ENCODE measurements at regions not wholly inside any gene's neighbourhood (a gene's known extent, or its start where the extent isn't known, plus 50 kb on each side); places are given as distances from the start of the nearest gene placed in this dataset.

DNA sequence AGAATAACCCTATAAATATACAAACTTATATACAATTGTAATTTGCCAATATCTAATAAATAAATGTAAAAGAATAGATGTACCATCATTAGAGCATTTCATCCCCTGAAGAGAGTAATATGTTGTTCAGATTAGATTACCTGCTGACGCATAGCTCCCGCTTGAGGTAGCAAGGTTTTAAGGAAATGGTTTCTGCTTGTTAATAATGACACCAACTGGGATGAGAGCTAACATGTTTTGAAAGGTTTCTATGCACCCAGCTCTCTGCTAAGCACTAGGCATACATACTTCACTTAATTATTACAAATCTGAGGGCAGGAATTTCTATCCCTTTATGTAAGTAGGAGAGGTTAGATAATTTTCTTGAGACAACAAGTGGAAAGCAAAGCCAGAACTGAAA is 1003.3 kb upstream of the SORCS1 start:
- DNase-seq: no peak
- Histone ChIP-seq H3K4me3 (ENCODE audit: control insufficient read depth in 1 of 7, extremely low read depth in 1 of 7, insufficient read depth in 4 of 7, low read depth in 2 of 7, low read length in 6 of 7) (no peak overlapping the region), H3K27me3 (replicated peaks in 2 of 5; ENCODE audit: control insufficient read depth in 4 of 5, insufficient read depth in 5 of 5, low read length in 4 of 5) (no peaks in the 10 kb centered on the region), H3K36me3 (ENCODE audit: control insufficient read depth in 4 of 4, insufficient read depth in 4 of 4, low read length in 3 of 4) (no peaks in the 10 kb centered on the region), H3K4me1 (ENCODE audit: control extremely low read depth in 1 of 4, control insufficient read depth in 4 of 4, insufficient read depth in 4 of 4, low read length in 3 of 4) (no peaks in the 10 kb centered on the region), H3K9me3 (ENCODE audit: control extremely low read depth in 1 of 5, control insufficient read depth in 4 of 5, insufficient read depth in 2 of 5, low read depth in 1 of 5, low read length in 4 of 5) (no peaks in the 10 kb centered on the region), H3K27ac (ENCODE audit: insufficient read depth in 1 of 2, low read depth in 1 of 2, low read length in 2 of 2, poor library complexity in 1 of 2, severe bottlenecking in 2 of 2) (no peak overlapping the region)
- ChIA-PET CTCF (no interaction called here), POLR2A (interaction anchor here (0.6 kb wide), 1 partner anchor 1259 kb away, joined by 3 read pairs; no protein-coding TSS in a partner anchor)
- WGBS (ENCODE audit: insufficient coverage): no CpG with 5 or more reads among the region's 2 CpGs

DNA sequence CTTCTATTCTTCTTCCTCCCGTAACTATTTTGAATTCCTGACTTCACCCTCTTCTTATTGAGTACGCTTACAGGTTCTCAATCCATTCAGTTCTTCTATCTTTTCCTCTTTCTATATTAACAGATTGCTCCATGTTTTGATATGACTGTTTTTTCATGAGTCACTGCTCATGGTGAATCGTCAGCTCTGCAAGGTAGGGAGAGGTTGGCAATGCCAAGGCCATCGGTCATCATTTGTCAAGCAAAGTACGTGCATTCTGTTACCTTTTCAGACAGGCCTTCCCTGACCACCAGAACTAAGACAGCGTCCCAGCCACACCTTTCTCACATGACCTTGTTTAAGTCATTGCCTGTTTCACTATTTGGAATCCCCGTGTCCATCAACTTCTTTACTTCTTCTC is 1001.9 kb upstream of the SORCS1 start:
- WGBS (ENCODE audit: insufficient coverage): 98% methylated on average over 6 of the region's 7 CpGs
- no peaks in the 10 kb centered on the region for H3K4me1 ChIP-seq (ENCODE audit: control extremely low read depth in 1 of 4, control insufficient read depth in 4 of 4, insufficient read depth in 4 of 4, low read length in 3 of 4)
- H3K27ac ChIP-seq (ENCODE audit: insufficient read depth in 1 of 2, low read depth in 1 of 2, low read length in 2 of 2, poor library complexity in 1 of 2, severe bottlenecking in 2 of 2): no peak overlapping the region
- no peaks in the 10 kb centered on the region for H3K36me3 ChIP-seq (ENCODE audit: control insufficient read depth in 4 of 4, insufficient read depth in 4 of 4, low read length in 3 of 4)
- ChIA-PET CTCF (no interaction called here), POLR2A (no interaction called here)
- no peak for DNase-seq
- no peaks in the 10 kb centered on the region for H3K9me3 ChIP-seq (ENCODE audit: control extremely low read depth in 1 of 5, control insufficient read depth in 4 of 5, insufficient read depth in 2 of 5, low read depth in 1 of 5, low read length in 4 of 5)
- no peaks in the 10 kb centered on the region for H3K27me3 ChIP-seq (replicated peaks in 2 of 5; ENCODE audit: control insufficient read depth in 4 of 5, insufficient read depth in 5 of 5, low read length in 4 of 5)
- H3K4me3 ChIP-seq (ENCODE audit: control insufficient read depth in 1 of 7, extremely low read depth in 1 of 7, insufficient read depth in 4 of 7, low read depth in 2 of 7, low read length in 6 of 7): no peak overlapping the region

DNA sequence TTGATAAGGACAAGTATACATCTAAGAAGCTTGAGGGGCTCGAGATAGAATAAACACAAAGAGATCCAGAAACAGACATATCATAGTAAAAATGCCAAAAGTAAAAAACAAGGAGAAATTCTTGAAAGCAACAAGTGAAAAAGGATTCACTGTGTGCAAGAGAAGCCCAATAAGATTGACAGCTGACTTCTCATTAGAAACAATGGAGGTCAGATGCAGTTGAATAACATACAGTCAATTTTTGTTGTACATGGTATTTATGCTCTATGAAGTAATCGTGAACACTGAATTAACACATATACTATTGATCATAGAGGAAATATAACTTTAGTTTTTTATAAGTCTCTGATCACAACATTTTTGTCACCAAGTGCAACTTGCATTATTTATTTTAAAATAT is 982.8 kb upstream of the SORCS1 start:
- H3K27ac ChIP-seq (ENCODE audit: insufficient read depth in 1 of 2, low read depth in 1 of 2, low read length in 2 of 2, poor library complexity in 1 of 2, severe bottlenecking in 2 of 2): no peak overlapping the region
- H3K27me3 ChIP-seq (replicated peaks in 2 of 5; ENCODE audit: control insufficient read depth in 4 of 5, insufficient read depth in 5 of 5, low read length in 4 of 5): no peaks in the 10 kb centered on the region
- ChIA-PET CTCF (no interaction called here), POLR2A (no interaction called here)
- H3K4me3 ChIP-seq (ENCODE audit: control insufficient read depth in 1 of 7, extremely low read depth in 1 of 7, insufficient read depth in 4 of 7, low read depth in 2 of 7, low read length in 6 of 7): no peak overlapping the region
- no CpG with 5 or more reads among the region's 2 CpGs for WGBS (ENCODE audit: insufficient coverage)
- H3K4me1 ChIP-seq (ENCODE audit: control extremely low read depth in 1 of 4, control insufficient read depth in 4 of 4, insufficient read depth in 4 of 4, low read length in 3 of 4): no peaks in the 10 kb centered on the region
- no peaks in the 10 kb centered on the region for H3K36me3 ChIP-seq (ENCODE audit: control insufficient read depth in 4 of 4, insufficient read depth in 4 of 4, low read length in 3 of 4)
- peaks cover 0 to 11% (median 0%) of the 10 kb centered on the region in 5 experiments for H3K9me3 ChIP-seq (ENCODE audit: control extremely low read depth in 1 of 5, control insufficient read depth in 4 of 5, insufficient read depth in 2 of 5, low read depth in 1 of 5, low read length in 4 of 5)
- DNase-seq: peak in 1 of 3 donors; percentile 2

DNA sequence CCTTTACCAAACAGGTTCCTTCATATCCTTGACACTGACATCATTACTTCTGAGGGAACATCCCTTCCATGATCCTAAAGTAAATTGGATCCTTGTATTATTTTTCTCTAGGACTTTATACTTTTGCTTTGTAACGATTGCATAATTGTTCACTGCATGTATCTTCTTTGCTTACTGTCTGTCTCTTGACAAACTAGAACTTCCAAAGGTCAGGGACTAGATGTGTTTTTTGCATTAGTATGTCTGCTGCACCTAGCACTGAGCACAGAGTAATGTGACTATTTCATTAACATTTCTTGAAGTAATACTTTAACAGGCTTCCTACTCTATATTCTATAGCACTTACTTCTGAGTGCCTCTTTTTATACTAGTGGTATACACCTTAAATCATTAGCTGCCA is 976.6 kb upstream of the SORCS1 start:
- no peak for DNase-seq
- H3K27ac ChIP-seq (ENCODE audit: insufficient read depth in 1 of 2, low read depth in 1 of 2, low read length in 2 of 2, poor library complexity in 1 of 2, severe bottlenecking in 2 of 2): no peak overlapping the region
- POLR2A ChIA-PET: no interaction called here
- H3K9me3 ChIP-seq (ENCODE audit: control extremely low read depth in 1 of 5, control insufficient read depth in 4 of 5, insufficient read depth in 2 of 5, low read depth in 1 of 5, low read length in 4 of 5): no peaks in the 10 kb centered on the region
- CTCF ChIA-PET: no interaction called here
- H3K4me1 ChIP-seq (ENCODE audit: control extremely low read depth in 1 of 4, control insufficient read depth in 4 of 4, insufficient read depth in 4 of 4, low read length in 3 of 4): no peaks in the 10 kb centered on the region
- H3K4me3 ChIP-seq (ENCODE audit: control insufficient read depth in 1 of 7, extremely low read depth in 1 of 7, insufficient read depth in 4 of 7, low read depth in 2 of 7, low read length in 6 of 7): no peak overlapping the region
- H3K27me3 ChIP-seq (replicated peaks in 2 of 5; ENCODE audit: control insufficient read depth in 4 of 5, insufficient read depth in 5 of 5, low read length in 4 of 5): no peaks in the 10 kb centered on the region
- 100% methylated on average over 1 of the region's 1 CpG for WGBS (ENCODE audit: insufficient coverage)
- no peaks in the 10 kb centered on the region for H3K36me3 ChIP-seq (ENCODE audit: control insufficient read depth in 4 of 4, insufficient read depth in 4 of 4, low read length in 3 of 4)

DNA sequence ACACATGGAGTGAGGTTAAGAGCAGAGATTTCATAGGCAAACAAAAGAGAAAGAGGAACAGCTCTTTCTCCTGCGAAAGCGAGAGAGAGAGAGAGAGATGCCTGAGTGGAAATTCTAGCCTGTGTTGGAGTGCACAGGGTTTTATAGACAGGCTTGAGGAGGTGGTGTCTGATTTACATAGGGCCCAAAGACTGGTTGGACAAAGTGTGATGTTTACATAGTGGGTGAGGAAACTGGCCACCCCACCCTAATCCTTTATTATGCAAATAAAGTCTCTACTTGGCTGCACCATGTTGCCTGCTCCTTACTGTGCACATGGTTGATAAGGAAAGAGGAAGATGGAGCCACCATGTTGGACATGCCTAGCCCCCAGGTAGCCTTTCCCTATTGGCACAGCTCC is 967.8 kb upstream of the SORCS1 start:
- ChIA-PET CTCF (no interaction called here), POLR2A (no interaction called here)
- Histone ChIP-seq H3K4me3 (ENCODE audit: control insufficient read depth in 1 of 7, extremely low read depth in 1 of 7, insufficient read depth in 4 of 7, low read depth in 2 of 7, low read length in 6 of 7) (no peak overlapping the region), H3K36me3 (ENCODE audit: control insufficient read depth in 4 of 4, insufficient read depth in 4 of 4, low read length in 3 of 4) (no peaks in the 10 kb centered on the region), H3K4me1 (ENCODE audit: control extremely low read depth in 1 of 4, control insufficient read depth in 4 of 4, insufficient read depth in 4 of 4, low read length in 3 of 4) (no peaks in the 10 kb centered on the region), H3K9me3 (ENCODE audit: control extremely low read depth in 1 of 5, control insufficient read depth in 4 of 5, insufficient read depth in 2 of 5, low read depth in 1 of 5, low read length in 4 of 5) (no peaks in the 10 kb centered on the region), H3K27ac (ENCODE audit: insufficient read depth in 1 of 2, low read depth in 1 of 2, low read length in 2 of 2, poor library complexity in 1 of 2, severe bottlenecking in 2 of 2) (no peak overlapping the region), H3K27me3 (replicated peaks in 2 of 5; ENCODE audit: control insufficient read depth in 4 of 5, insufficient read depth in 5 of 5, low read length in 4 of 5) (no peaks in the 10 kb centered on the region)
- DNase-seq: no peak
- 100% methylated on average over 2 of the region's 2 CpGs for WGBS (ENCODE audit: insufficient coverage)

DNA sequence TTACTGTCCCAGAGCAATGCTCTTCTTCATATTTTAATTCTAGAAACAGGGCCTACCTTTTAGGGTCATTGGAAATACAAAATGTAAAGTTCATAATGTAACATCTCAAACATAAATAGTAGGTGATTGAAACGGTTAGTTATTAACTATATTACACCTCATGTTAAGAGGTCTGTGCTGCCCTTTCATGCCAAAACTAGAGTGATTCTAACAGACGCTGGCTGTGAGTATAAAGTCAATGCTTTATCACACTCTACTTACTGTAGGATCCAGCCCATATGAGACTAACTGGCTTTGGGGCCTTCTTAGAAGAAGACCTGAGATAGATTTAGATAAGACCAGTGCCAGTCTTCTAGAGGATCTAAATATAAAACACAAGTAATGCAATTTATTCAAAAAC is 966.1 kb upstream of the SORCS1 start:
- ChIA-PET POLR2A (no interaction called here), CTCF (interaction anchor here (0.8 kb wide), 1 partner anchor 394 kb away, joined by 3 read pairs; no protein-coding TSS in a partner anchor)
- WGBS (ENCODE audit: insufficient coverage): 100% methylated on average over 1 of the region's 2 CpGs
- no peak for DNase-seq
- H3K27ac ChIP-seq (ENCODE audit: insufficient read depth in 1 of 2, low read depth in 1 of 2, low read length in 2 of 2, poor library complexity in 1 of 2, severe bottlenecking in 2 of 2): no peak overlapping the region
- no peak overlapping the region for H3K4me3 ChIP-seq (ENCODE audit: control insufficient read depth in 1 of 7, extremely low read depth in 1 of 7, insufficient read depth in 4 of 7, low read depth in 2 of 7, low read length in 6 of 7)
- no peaks in the 10 kb centered on the region for H3K4me1 ChIP-seq (ENCODE audit: control extremely low read depth in 1 of 4, control insufficient read depth in 4 of 4, insufficient read depth in 4 of 4, low read length in 3 of 4)
- H3K9me3 ChIP-seq (ENCODE audit: control extremely low read depth in 1 of 5, control insufficient read depth in 4 of 5, insufficient read depth in 2 of 5, low read depth in 1 of 5, low read length in 4 of 5): no peaks in the 10 kb centered on the region
- H3K27me3 ChIP-seq (replicated peaks in 2 of 5; ENCODE audit: control insufficient read depth in 4 of 5, insufficient read depth in 5 of 5, low read length in 4 of 5): no peaks in the 10 kb centered on the region
- H3K36me3 ChIP-seq (ENCODE audit: control insufficient read depth in 4 of 4, insufficient read depth in 4 of 4, low read length in 3 of 4): no peaks in the 10 kb centered on the region

DNA sequence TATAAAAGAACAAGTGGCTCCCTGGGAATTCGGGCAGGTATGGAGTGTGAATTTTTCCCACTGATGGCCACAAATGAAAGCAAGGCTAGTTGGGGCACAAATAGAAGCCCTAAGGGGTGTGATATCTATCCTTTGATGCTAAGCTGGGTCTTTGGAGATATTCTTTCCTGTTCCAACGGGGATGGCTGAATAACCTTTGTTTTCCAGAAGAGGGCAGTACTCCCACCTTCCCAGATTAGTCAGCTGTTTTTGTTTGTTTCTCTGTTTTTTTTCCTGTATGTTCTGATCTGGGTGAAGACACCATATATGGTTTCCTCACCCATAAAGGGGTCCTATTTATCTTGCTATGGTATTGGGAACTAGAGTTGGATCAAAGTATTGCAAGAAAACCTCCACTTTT is 947.7 kb upstream of the SORCS1 start:
- Histone ChIP-seq H3K27ac (ENCODE audit: insufficient read depth in 1 of 2, low read depth in 1 of 2, low read length in 2 of 2, poor library complexity in 1 of 2, severe bottlenecking in 2 of 2) (no peak overlapping the region), H3K4me3 (ENCODE audit: control insufficient read depth in 1 of 7, extremely low read depth in 1 of 7, insufficient read depth in 4 of 7, low read depth in 2 of 7, low read length in 6 of 7) (no peak overlapping the region), H3K4me1 (ENCODE audit: control extremely low read depth in 1 of 4, control insufficient read depth in 4 of 4, insufficient read depth in 4 of 4, low read length in 3 of 4) (no peaks in the 10 kb centered on the region), H3K27me3 (replicated peaks in 2 of 5; ENCODE audit: control insufficient read depth in 4 of 5, insufficient read depth in 5 of 5, low read length in 4 of 5) (no peaks in the 10 kb centered on the region), H3K36me3 (ENCODE audit: control insufficient read depth in 4 of 4, insufficient read depth in 4 of 4, low read length in 3 of 4) (no peaks in the 10 kb centered on the region), H3K9me3 (ENCODE audit: control extremely low read depth in 1 of 5, control insufficient read depth in 4 of 5, insufficient read depth in 2 of 5, low read depth in 1 of 5, low read length in 4 of 5) (no peaks in the 10 kb centered on the region)
- DNase-seq: peak; percentile 7 to 8 (median 7)
- CTCF ChIA-PET: no interaction called here
- WGBS (ENCODE audit: insufficient coverage): 50% methylated on average over 2 of the region's 2 CpGs
- POLR2A ChIA-PET: no interaction called here

All from common myeloid progenitor, CD34-positive (primary cell).